Glomerular visceral epithelial cell (primary cell): ENCODE measurements at regions not wholly inside any gene's neighbourhood (a gene's known extent, or its start where the extent isn't known, plus 50 kb on each side); places are given as distances from the start of the nearest gene placed in this dataset.

Source experiments
- DNase-seq: peaks from one replicate; pipeline ENCODE4 v3.0.0-alpha.2; 2016; ENCODE audit errors: extremely low spot score

- no peak for DNase-seq
Observed at GRCh38 chr17:77684803-77685798, 273.4 kb upstream of the TNRC6C start.

GRCh38 chr17:77685881-77686486 lies 272.5 kb upstream of the TNRC6C start:
- DNase-seq: no peak

- DNase-seq: no peak
Observed at GRCh38 chr17:77686903-77687302, 271.6 kb upstream of the TNRC6C start.

- DNase-seq: no peak
Observed at GRCh38 chr17:77687417-77687816, 271.1 kb upstream of the TNRC6C start.

- DNase-seq: no peak
Observed at GRCh38 chr17:77687921-77688320, 270.6 kb upstream of the TNRC6C start.

GRCh38 chr17:77688369-77688768 lies 270.1 kb upstream of the TNRC6C start:
- DNase-seq: no peak

- no peak for DNase-seq
Observed at GRCh38 chr17:77690271-77691161, 268.0 kb upstream of the TNRC6C start.

- DNase-seq: no peak
Observed at GRCh38 chr17:77691216-77692085, 267.1 kb upstream of the TNRC6C start.

GRCh38 chr17:77692571-77693161 lies 265.8 kb upstream of the TNRC6C start:
- DNase-seq: no peak

GRCh38 chr17:77693301-77693700 lies 265.2 kb upstream of the TNRC6C start:
- no peak for DNase-seq

GRCh38 chr17:77693776-77694175 lies 264.7 kb upstream of the TNRC6C start:
- no peak for DNase-seq

- DNase-seq: no peak
Observed at GRCh38 chr17:77694391-77695363, 263.8 kb upstream of the TNRC6C start.

GRCh38 chr17:77695386-77695785 lies 263.1 kb upstream of the TNRC6C start:
- DNase-seq: no peak

- DNase-seq: no peak
Observed at GRCh38 chr17:77696151-77696720, 262.3 kb upstream of the TNRC6C start.

- no peak for DNase-seq
Observed at GRCh38 chr17:77696721-77697460, 261.6 kb upstream of the TNRC6C start.

GRCh38 chr17:77697480-77698400 lies 260.8 kb upstream of the TNRC6C start:
- DNase-seq: no peak

- DNase-seq: no peak
Observed at GRCh38 chr17:77698903-77699623, 259.4 kb upstream of the TNRC6C start.
